Activated naive CD8-positive, alpha-beta T cell treated with anti-CD3 and anti-CD28 coated beads for 36 hours (primary cell): ENCODE measurements at regions not wholly inside any gene's neighbourhood (a gene's known extent, or its start where the extent isn't known, plus 50 kb on each side); places are given as distances from the start of the nearest gene placed in this dataset.
"Not testable (repeated sequence)": the region's sequence is repeated elsewhere in the genome, so short reads cannot be mapped to it uniquely, and the experiment has no call there.

Experiments
- DNase-seq: peaks from one replicate; pipeline ENCODE4 v3.0.0; 2021
- H3K27ac Mint-ChIP-seq: one replicate; pipeline ENCODE4 v1.8.0; 2022; ENCODE audit warnings: mild to moderate bottlenecking, moderate library complexity, mixed read lengths
- H3K27me3 Mint-ChIP-seq: one replicate; pipeline ENCODE4 v1.8.0; 2022; ENCODE audit warnings: mild to moderate bottlenecking, mixed read lengths
- H3K36me3 Mint-ChIP-seq: one replicate; pipeline ENCODE4 v1.8.0; 2021; ENCODE audit warnings: mild to moderate bottlenecking, mixed read lengths
- H3K4me1 Mint-ChIP-seq: one replicate; pipeline ENCODE4 v1.8.0; 2021; ENCODE audit warnings: mixed read lengths
- H3K4me3 Mint-ChIP-seq: one replicate; pipeline ENCODE4 v1.8.0; 2022; ENCODE audit warnings: mild to moderate bottlenecking, moderate library complexity, mixed read lengths
- H3K9me3 Mint-ChIP-seq: one replicate; pipeline ENCODE4 v1.8.0; 2022; ENCODE audit warnings: mixed read lengths

DNA sequence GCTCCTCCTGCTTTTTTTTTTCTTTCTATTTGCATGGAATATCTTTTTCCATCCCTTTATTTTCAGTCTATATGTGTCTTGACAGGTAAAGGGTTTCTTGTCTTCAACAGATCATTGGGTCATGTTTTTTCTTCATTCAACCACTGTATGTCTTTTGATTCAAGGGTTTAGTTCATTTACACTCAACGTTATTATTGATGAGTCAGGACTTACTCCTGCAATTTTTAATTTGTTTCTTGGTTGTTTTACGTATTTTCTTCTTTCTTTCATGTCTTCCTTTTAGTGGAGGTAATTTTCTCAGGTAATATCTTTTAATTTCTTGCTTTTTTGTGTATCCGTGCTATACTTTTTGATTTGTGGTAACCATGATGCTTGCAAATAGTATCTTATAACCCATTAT, 429.1 kb upstream of the HTR1E start:
- no peaks in the 10 kb centered on the region for H3K36me3 Mint-ChIP-seq
- no peak for DNase-seq
- H3K4me3 Mint-ChIP-seq: no peak overlapping the region
- H3K9me3 Mint-ChIP-seq: peaks cover 7% of the 10 kb centered on the region
- H3K27ac Mint-ChIP-seq: no peak overlapping the region
- H3K27me3 Mint-ChIP-seq: no peaks in the 10 kb centered on the region
- no peaks in the 10 kb centered on the region for H3K4me1 Mint-ChIP-seq

GRCh38 chr6:86502497-86502896, 434.8 kb upstream of the HTR1E start:
- no peaks in the 10 kb centered on the region for H3K27me3 Mint-ChIP-seq
- H3K4me1 Mint-ChIP-seq: no peaks in the 10 kb centered on the region
- H3K9me3 Mint-ChIP-seq: peaks cover 6% of the 10 kb centered on the region
- no peaks in the 10 kb centered on the region for H3K36me3 Mint-ChIP-seq
- no peak overlapping the region for H3K27ac Mint-ChIP-seq
- H3K4me3 Mint-ChIP-seq: no peak overlapping the region
- DNase-seq: no peak

- no peaks in the 10 kb centered on the region for H3K36me3 Mint-ChIP-seq
- no peak for DNase-seq
- H3K4me1 Mint-ChIP-seq: no peaks in the 10 kb centered on the region
- no peaks in the 10 kb centered on the region for H3K27me3 Mint-ChIP-seq
- H3K9me3 Mint-ChIP-seq: peaks cover 3% of the 10 kb centered on the region
- no peak overlapping the region for H3K4me3 Mint-ChIP-seq
- no peak overlapping the region for H3K27ac Mint-ChIP-seq
Measured at GRCh38 chr6:86500035-86500434, 437.3 kb upstream of the HTR1E start.

- not testable (repeated sequence) for DNase-seq, H3K27me3 Mint-ChIP-seq, H3K4me3 Mint-ChIP-seq, H3K27ac Mint-ChIP-seq, H3K9me3 Mint-ChIP-seq, H3K36me3 Mint-ChIP-seq, H3K4me1 Mint-ChIP-seq
Measured at GRCh38 chr6:86489042-86489441, 448.3 kb upstream of the HTR1E start.

GRCh38 chr6:86487660-86488221, 449.6 kb upstream of the HTR1E start:
- no peaks in the 10 kb centered on the region for H3K4me1 Mint-ChIP-seq
- H3K27me3 Mint-ChIP-seq: no peaks in the 10 kb centered on the region
- H3K4me3 Mint-ChIP-seq: no peak overlapping the region
- peaks cover 10% of the 10 kb centered on the region for H3K9me3 Mint-ChIP-seq
- no peaks in the 10 kb centered on the region for H3K36me3 Mint-ChIP-seq
- H3K27ac Mint-ChIP-seq: no peak overlapping the region
- no peak for DNase-seq

GRCh38 chr6:86478316-86478715, 459.0 kb upstream of the HTR1E start:
- H3K4me3 Mint-ChIP-seq, H3K27me3 Mint-ChIP-seq, DNase-seq, H3K9me3 Mint-ChIP-seq, H3K36me3 Mint-ChIP-seq, H3K27ac Mint-ChIP-seq, H3K4me1 Mint-ChIP-seq: not testable (repeated sequence)

- Mint-ChIP-seq H3K4me3 (no peak overlapping the region), H3K27me3 (no peaks in the 10 kb centered on the region), H3K27ac (no peak overlapping the region), H3K9me3 (no peaks in the 10 kb centered on the region), H3K4me1 (no peaks in the 10 kb centered on the region), H3K36me3 (no peaks in the 10 kb centered on the region)
- no peak for DNase-seq
Measured at GRCh38 chr6:86477500-86478148, 459.7 kb upstream of the HTR1E start.

- no peak overlapping the region for H3K4me3 Mint-ChIP-seq
- no peaks in the 10 kb centered on the region for H3K27me3 Mint-ChIP-seq
- H3K27ac Mint-ChIP-seq: no peak overlapping the region
- H3K36me3 Mint-ChIP-seq: no peaks in the 10 kb centered on the region
- no peaks in the 10 kb centered on the region for H3K9me3 Mint-ChIP-seq
- no peaks in the 10 kb centered on the region for H3K4me1 Mint-ChIP-seq
- DNase-seq: no peak
Measured at GRCh38 chr6:86476311-86476710, 461.0 kb upstream of the HTR1E start.

DNA sequence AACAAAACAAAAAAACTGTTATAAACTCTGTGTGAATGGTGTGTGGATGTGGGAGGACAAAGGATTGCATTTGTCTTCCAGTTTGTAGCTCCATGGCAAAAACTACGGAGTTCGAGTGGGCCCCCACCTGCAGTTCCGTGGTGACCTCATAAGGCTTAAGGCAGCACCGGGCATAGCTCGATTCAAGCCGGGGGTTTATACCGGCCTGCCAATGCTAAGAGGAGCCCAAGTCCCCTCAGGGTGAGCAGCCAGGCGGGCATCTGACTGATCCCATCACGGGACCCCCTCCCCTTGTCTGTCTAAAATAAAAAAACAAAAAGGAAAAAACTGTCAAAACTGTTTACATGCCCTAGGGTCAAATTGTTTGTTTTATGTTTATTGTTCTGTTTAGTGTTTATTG, 463.2 kb upstream of the HTR1E start:
- H3K9me3 Mint-ChIP-seq: no peaks in the 10 kb centered on the region
- H3K27me3 Mint-ChIP-seq: no peaks in the 10 kb centered on the region
- H3K4me3 Mint-ChIP-seq: no peak overlapping the region
- H3K36me3 Mint-ChIP-seq: no peaks in the 10 kb centered on the region
- no peaks in the 10 kb centered on the region for H3K4me1 Mint-ChIP-seq
- H3K27ac Mint-ChIP-seq: no peak overlapping the region
- no peak for DNase-seq

DNA sequence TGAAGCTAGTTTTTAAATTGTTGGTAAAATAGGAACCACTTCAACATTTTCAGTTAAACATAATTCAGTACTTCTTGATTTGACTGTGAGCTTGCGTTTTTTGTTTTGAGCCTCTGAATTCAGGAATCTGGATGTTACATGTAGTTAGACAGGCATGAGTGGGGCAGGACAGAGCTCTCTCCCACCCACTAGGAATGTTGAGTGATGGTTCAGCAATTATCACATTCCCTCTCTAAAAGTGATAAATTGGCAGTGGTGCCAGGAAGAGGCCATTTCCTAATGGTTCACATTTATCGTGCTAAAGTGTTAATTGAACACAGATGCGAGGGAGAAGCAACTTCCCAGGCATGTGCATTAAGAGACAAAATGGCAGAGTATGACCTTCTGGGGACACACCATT, 465.5 kb upstream of the HTR1E start:
- Mint-ChIP-seq H3K27me3 (no peaks in the 10 kb centered on the region), H3K9me3 (no peaks in the 10 kb centered on the region), H3K36me3 (no peaks in the 10 kb centered on the region), H3K27ac (no peak overlapping the region), H3K4me3 (no peak overlapping the region), H3K4me1 (no peaks in the 10 kb centered on the region)
- DNase-seq: no peak

GRCh38 chr6:86459978-86460377, 477.4 kb upstream of the HTR1E start:
- H3K36me3 Mint-ChIP-seq: no peaks in the 10 kb centered on the region
- no peak overlapping the region for H3K27ac Mint-ChIP-seq
- H3K4me1 Mint-ChIP-seq: no peaks in the 10 kb centered on the region
- no peak for DNase-seq
- H3K27me3 Mint-ChIP-seq: no peaks in the 10 kb centered on the region
- H3K9me3 Mint-ChIP-seq: peaks cover 9% of the 10 kb centered on the region
- no peak overlapping the region for H3K4me3 Mint-ChIP-seq

GRCh38 chr6:86456821-86457220, 480.5 kb upstream of the HTR1E start:
- H3K4me1 Mint-ChIP-seq: no peaks in the 10 kb centered on the region
- peaks cover 19% of the 10 kb centered on the region for H3K9me3 Mint-ChIP-seq
- DNase-seq: no peak
- H3K4me3 Mint-ChIP-seq: no peak overlapping the region
- H3K36me3 Mint-ChIP-seq: no peaks in the 10 kb centered on the region
- no peak overlapping the region for H3K27ac Mint-ChIP-seq
- H3K27me3 Mint-ChIP-seq: no peaks in the 10 kb centered on the region

- no peak for DNase-seq
- no peaks in the 10 kb centered on the region for H3K36me3 Mint-ChIP-seq
- H3K9me3 Mint-ChIP-seq: peaks cover 14% of the 10 kb centered on the region
Measured at GRCh38 chr6:86453232-86453631, 484.1 kb upstream of the HTR1E start.

GRCh38 chr6:86448398-86448797, 488.9 kb upstream of the HTR1E start:
- Mint-ChIP-seq H3K27ac (no peak overlapping the region), H3K4me3 (no peak overlapping the region), H3K4me1 (no peaks in the 10 kb centered on the region), H3K9me3 (peaks cover 5% of the 10 kb centered on the region), H3K36me3 (no peaks in the 10 kb centered on the region), H3K27me3 (no peaks in the 10 kb centered on the region)
- no peak for DNase-seq

More at GRCh38 chr6:86453232-86453631, 484.1 kb upstream of the HTR1E start:
- no peaks in the 10 kb centered on the region for H3K4me1 Mint-ChIP-seq
- no peak overlapping the region for H3K27ac Mint-ChIP-seq
- no peaks in the 10 kb centered on the region for H3K27me3 Mint-ChIP-seq
- H3K4me3 Mint-ChIP-seq: no peak overlapping the region

- Mint-ChIP-seq H3K9me3 (no peaks in the 10 kb centered on the region), H3K36me3 (no peaks in the 10 kb centered on the region), H3K27me3 (no peaks in the 10 kb centered on the region), H3K27ac (no peak overlapping the region), H3K4me1 (no peaks in the 10 kb centered on the region), H3K4me3 (no peak overlapping the region)
- no peak for DNase-seq
Measured at GRCh38 chr6:86440608-86441007, 496.7 kb upstream of the HTR1E start.

DNA sequence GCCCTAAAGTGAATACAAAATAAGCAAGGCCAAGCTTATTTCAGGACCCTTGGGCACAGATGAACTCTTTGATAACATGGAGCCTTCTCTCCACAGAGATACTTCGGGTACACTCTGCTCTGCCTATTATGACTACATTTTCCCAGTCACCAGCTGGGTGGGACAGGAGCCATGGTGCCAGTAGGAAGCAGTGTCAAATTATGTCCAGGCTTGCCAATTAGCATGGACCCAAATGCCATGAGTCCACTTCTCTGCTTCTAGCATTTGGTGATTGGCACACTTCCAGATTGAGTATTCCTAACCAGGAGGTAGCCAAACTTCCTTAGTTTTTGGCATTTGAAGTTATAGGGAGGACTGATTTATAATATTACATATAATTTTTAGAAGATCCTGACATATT, 513.8 kb upstream of the HTR1E start:
- Mint-ChIP-seq H3K9me3 (no peaks in the 10 kb centered on the region), H3K36me3 (no peaks in the 10 kb centered on the region), H3K4me1 (no peaks in the 10 kb centered on the region), H3K27ac (no peak overlapping the region), H3K4me3 (no peak overlapping the region), H3K27me3 (no peaks in the 10 kb centered on the region)
- DNase-seq: no peak
